Stimulated activated CD4-positive, alpha-beta T cell treated with anti-CD3 and anti-CD28 coated beads, Interleukin-1b, Interleukin-23, amount 100 ng/mL, for 4 hours (primary cell): ENCODE measurements at regions not wholly inside any gene's neighbourhood (a gene's known extent, or its start where the extent isn't known, plus 50 kb on each side); places are given as distances from the start of the nearest gene placed in this dataset.
"Not testable (repeated sequence)": the region's sequence is repeated elsewhere in the genome, so short reads cannot be mapped to it uniquely, and the experiment has no call there.

Experiments used
- DNase-seq, 2 donors: peaks; one replicate each; pipeline ENCODE4 v3.0.0-alpha.2; 2020; ENCODE audit warnings: low read depth in 2 of 2

GRCh38 chr7:130849604-130850003 is 115.6 kb upstream of the KLF14 start:
- no peak for DNase-seq

- DNase-seq = no peak
These were observed 116.9 kb upstream of the KLF14 start for GRCh38 chr7:130850956-130851355.

- DNase-seq = no peak
These were observed 118.9 kb upstream of the KLF14 start for GRCh38 chr7:130852867-130853266.

DNA sequence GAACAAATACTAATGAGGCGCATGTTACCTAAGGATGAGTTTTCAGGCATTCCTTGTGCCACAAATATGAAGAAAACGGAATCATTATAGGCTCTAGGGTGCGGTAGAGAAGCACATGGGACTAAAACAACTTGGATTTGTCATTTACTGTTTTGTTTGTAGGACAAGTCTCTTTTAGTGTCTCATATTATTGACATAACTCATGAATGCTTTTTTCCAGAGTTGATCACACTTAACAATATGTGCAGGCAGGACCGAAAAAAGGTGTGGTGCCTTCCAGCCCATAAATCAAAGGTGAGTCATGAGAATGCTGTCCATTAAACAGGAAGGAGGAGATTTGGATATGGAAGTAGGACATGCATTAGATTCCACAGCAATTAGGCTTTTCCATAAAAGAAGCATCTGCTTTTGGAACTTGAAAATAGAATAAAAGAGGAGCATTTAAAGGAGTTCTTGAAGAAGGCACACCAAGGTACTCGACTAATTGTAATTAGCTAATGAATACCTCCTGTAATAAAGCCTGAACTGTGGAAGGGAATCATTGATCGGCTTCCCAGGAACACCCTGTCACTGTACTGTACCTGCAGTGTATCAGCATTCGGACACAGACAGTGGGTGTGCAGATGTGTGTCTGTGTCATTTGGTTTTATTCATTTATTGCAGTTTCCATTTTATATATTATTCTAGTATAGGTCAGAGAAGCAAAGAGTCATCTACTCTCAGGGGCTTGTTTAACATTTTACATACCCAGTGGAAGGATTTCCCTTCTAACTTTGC is 119.7 kb upstream of the KLF14 start:
- no peak for DNase-seq

- DNase-seq = no peak
These were observed 120.5 kb upstream of the KLF14 start for GRCh38 chr7:130854481-130854880.

DNA sequence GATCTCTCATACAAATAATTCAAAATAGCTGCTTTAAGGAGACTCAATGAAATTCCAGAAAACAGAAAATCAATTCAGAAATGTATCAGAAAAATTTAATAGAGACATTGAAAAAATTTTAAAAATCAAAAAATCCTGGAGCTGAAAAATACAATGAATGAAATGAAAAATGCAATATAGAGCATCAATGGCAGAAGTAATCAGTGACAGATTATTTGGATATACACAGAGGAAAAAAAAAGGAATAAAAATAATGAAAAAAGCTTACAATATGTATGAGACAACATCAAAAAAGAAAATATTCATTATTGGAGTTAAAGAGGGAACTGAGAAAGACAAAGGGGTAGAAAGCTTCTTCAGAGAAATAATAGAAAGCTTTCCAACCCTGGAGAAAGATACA is 122.9 kb upstream of the KLF14 start:
- no peak for DNase-seq

DNA sequence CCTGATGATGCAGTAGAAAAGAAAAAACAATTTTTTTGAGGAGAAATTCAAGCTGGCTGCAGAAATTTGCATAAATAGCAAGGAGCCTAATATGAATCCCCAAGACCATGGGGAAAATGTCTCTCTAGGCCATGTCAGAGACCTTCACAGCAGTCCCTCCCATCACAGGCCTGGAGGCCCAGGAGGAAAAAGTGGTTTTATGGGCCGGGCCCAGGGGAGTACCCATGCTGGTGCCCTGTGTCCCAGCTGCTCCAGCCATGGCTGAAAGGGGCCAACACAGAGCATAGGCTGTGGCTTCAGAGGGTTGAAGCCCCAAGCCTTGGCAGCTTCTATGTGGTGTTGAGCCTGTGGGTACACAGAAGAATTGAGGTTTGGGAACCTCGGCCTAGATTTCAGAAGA is 126.8 kb upstream of the KLF14 start:
- not testable (repeated sequence) for DNase-seq

- DNase-seq = no peak
These were observed 131.6 kb upstream of the KLF14 start for GRCh38 chr7:130865408-130866236.

GRCh38 chr7:130867039-130867438 is 133.0 kb upstream of the KLF14 start:
- DNase-seq = no peak

DNA sequence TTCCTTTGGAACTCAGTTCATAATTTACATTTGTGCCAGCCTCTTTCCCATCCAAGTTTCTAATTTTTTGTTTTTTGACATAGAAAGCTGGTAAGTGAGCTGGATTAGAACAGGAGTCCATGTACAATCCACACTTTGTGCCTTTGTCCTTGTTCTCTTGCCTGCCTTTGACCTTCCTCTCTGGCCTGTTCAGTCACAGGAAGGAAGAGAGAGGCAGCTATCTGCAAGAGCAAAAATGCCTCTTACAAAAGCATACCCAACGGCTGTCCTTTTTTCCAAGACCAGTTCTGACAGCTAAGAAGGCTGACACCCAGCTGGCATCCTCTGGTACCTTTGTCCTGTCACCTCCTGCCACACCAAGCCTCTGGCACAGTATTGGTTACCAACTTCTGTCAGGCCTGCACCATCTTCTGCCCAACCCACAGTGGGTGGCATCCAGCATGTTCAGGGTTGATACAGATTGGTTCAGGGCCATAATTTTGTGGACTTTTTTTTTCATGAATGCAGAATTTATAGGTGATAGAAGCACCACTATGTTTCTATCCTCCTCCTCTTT is 133.7 kb upstream of the KLF14 start:
- DNase-seq = no peak

- no peak for DNase-seq
These were observed 134.1 kb upstream of the KLF14 start for GRCh38 chr7:130868139-130868538.

DNA sequence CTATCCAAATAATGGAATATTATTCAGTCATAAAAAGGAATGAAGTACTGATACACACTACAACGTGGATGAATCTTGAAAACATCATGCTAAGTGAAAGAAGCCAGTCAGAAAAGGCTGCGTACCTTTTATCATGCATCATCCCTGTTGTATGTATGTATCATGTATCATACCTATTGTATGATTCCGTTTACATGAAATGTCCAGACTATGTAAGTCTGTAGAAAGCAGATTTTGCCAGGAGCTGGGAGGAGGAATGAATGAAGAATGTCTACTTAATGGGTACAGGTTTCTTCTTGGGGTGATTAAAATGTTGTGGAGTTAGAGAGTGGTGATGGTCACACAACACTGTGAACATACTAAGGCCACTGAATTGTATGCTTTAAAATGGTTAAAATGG is 135.9 kb upstream of the KLF14 start:
- no peak for DNase-seq

DNA sequence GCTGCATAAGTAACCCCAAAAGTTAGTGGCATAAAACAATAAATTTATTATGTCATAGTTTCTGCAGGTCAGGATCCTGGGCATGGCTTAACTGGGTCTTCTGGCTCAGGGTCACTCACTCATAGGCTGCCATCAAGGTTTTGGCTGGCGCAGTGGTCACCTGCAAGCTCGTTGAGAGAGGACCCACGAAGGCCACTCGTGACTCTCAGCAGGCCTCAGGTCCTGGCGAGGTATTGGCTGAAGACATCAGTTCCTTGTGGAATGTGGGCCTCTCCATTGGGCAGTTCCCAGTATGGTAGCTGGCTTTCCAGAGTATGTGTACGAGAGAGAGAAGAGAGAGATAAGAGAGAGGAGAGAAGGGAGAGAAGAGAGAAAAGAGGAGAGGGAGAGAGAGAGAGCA is 138.3 kb upstream of the KLF14 start:
- DNase-seq = no peak

GRCh38 chr7:130872756-130873448 is 138.9 kb upstream of the KLF14 start:
- DNase-seq = no peak

DNA sequence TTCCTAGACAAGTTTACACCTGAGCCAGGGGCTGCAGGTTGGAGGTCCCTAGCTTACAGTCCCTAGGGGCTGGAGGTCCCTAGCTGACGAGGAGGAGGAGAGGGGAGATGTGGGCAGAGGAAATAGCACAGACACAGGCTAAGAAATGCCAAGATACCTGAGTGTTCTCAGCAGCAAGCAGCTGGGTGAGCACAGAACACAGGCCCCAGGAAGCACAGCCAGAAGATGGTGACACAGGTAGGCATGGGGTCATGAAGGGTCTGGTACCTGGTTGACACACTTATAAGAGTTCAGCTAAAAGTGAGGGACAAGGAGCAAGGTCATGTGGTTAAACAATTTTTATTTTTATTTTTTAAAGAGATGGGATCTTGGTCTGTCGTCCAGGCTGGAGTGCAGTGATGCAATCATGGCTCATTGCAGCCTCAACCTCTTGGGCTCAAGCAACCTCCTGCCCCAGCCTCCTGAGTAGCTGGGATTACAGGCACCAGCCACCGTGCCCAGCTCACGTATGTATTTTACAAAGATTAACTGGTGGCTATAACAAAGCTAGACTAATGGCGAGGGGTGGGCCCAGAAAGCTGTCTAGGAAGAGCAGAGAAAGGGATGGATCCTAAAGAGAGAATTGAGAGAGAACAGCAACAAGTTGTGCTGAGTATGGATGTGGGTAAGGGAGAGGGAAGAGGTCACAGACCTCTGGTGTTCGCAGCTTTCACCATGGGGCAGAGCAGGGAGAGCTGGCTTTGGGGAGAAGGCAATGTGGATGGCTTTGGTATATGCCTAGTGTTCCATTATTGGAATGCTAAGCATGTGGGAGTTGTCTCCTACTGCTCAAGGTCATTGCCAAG is 140.3 kb upstream of the KLF14 start:
- DNase-seq = no peak

- no peak for DNase-seq
These were observed 141.3 kb upstream of the KLF14 start for GRCh38 chr7:130875265-130875741.

DNA sequence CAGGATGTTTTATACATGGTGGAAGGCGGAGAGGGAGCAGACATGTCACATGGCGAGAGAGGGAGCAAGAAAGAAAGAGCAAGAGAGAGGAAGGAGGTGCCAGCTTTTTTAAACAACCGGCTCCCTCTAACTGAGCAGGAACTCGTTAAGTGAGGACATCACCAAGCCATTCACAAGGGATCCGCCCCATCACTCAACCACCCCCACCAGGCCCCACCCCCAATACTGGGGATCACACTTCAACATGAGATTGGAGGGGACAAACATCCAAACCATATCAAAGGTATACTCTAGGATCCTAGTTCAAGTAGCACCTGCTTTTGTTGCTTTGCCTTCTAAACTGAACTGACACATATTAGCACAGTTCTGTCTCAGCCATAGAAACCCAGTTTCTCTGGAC is 141.9 kb upstream of the KLF14 start:
- no peak for DNase-seq

- no peak for DNase-seq
These were observed 143.4 kb upstream of the KLF14 start for GRCh38 chr7:130877236-130877990.

GRCh38 chr7:130877991-130878305 is 143.9 kb upstream of the KLF14 start:
- no peak for DNase-seq

DNA sequence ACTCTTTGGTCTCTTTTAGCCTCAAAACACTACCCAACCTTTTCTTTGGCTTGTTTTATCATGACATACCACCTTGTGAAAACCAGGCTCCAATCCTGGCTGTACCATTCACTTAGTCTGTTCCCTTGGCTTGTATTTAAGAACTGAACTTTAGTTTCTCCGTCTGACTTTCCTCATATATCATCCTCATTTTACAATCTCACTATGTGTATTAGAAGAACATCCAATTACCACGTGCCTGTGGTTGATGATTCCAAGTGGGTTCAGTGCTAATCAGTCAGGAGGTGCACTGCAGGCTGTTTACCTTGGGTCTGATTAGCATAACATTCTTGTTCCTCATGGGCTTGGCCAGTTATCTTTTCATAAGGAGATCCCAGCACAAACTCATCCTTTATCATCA is 144.8 kb upstream of the KLF14 start:
- no peak for DNase-seq

DNA sequence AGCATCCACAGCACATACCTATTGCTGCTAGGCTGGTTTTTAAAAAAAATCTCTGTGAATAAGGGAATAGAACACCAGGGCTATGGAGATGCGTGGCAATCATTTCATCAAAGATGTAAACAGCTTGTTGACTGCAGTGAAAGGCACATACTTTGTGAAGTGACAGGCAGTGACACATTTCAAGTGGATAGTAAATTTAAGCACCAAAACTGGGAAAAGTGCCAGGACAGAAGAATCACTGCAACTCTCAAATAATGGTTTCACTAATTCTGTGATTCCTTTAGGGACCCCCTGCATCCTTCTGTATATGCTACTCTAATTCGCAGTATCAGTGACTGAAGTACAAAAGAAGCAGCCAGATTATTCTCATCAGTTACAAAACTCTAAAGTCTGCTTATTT is 145.2 kb upstream of the KLF14 start:
- no peak for DNase-seq
